HG03064 (cell line): ENCODE measurements at regions not wholly inside any gene's neighbourhood (a gene's known extent, or its start where the extent isn't known, plus 50 kb on each side); places are given as distances from the start of the nearest gene placed in this dataset.
A peak's percentile ranks its signal among the peaks of the same experiment; 100 is the strongest.
"Not testable (repeated sequence)": the region's sequence is repeated elsewhere in the genome, so short reads cannot be mapped to it uniquely, and the experiment has no call there.

ENCODE experiments used
- ATAC-seq: cut with Tn5 transposase; IDR thresholded peaks from one replicate; pipeline ENCODE4 v1.9.1; 2021; ENCODE audit warnings: low read depth; ENCODE audit not compliant: unreplicated experiment

GRCh38 chr1:199031170-199031569 lies 392.3 kb downstream of the PTPRC start:
- ATAC-seq: not testable (repeated sequence)

GRCh38 chr1:199032479-199032878 lies 393.6 kb downstream of the PTPRC start:
- not testable (repeated sequence) for ATAC-seq

GRCh38 chr1:199033661-199034060 lies 394.8 kb downstream of the PTPRC start:
- peak; percentile 64 for ATAC-seq

- no peak for ATAC-seq
These were observed 399.3 kb downstream of the PTPRC start for GRCh38 chr1:199038156-199038555.

- no peak for ATAC-seq
These were observed 401.5 kb downstream of the PTPRC start for GRCh38 chr1:199040076-199040905.

- ATAC-seq: peak; percentile 98
These were observed 402.5 kb downstream of the PTPRC start for GRCh38 chr1:199041173-199041914.

GRCh38 chr1:199042193-199042592 lies 403.4 kb downstream of the PTPRC start:
- no peak for ATAC-seq

- ATAC-seq: no peak
These were observed 405.4 kb downstream of the PTPRC start for GRCh38 chr1:199044191-199044590.

- ATAC-seq: no peak
These were observed 407.8 kb downstream of the PTPRC start for GRCh38 chr1:199046618-199047017.

- ATAC-seq: no peak
These were observed 415.9 kb downstream of the PTPRC start for GRCh38 chr1:199054694-199055093.

- ATAC-seq: no peak
These were observed 418.5 kb downstream of the PTPRC start for GRCh38 chr1:199057322-199057721.

GRCh38 chr1:199058281-199058680 lies 419.4 kb downstream of the PTPRC start:
- no peak for ATAC-seq

GRCh38 chr1:199064971-199065370 lies 426.1 kb downstream of the PTPRC start:
- no peak for ATAC-seq

GRCh38 chr1:199067483-199067882 lies 428.6 kb downstream of the PTPRC start:
- ATAC-seq: peak; percentile 94

GRCh38 chr1:199071080-199071479 lies 432.2 kb downstream of the PTPRC start:
- no peak for ATAC-seq

GRCh38 chr1:199073166-199073565 lies 434.3 kb downstream of the PTPRC start:
- no peak for ATAC-seq

GRCh38 chr1:199075792-199076191 lies 437.0 kb downstream of the PTPRC start:
- ATAC-seq: no peak

GRCh38 chr1:199079994-199080393 lies 441.2 kb downstream of the PTPRC start:
- ATAC-seq: no peak

GRCh38 chr1:199081739-199082138 lies 442.9 kb downstream of the PTPRC start:
- peak; percentile 76 for ATAC-seq

- ATAC-seq: no peak
These were observed 444.0 kb downstream of the PTPRC start for GRCh38 chr1:199082778-199083389.

GRCh38 chr1:199083680-199084079 lies 444.8 kb downstream of the PTPRC start:
- ATAC-seq: no peak
